ENCODE measurements at regions not wholly inside any gene's neighbourhood (a gene's known extent, or its start where the extent isn't known, plus 50 kb on each side); places are given as distances from the start of the nearest gene placed in this dataset.

GRCh38 chr1:232372431-232372830 is 257.5 kb downstream of the SIPA1L2 start:
- TF ChIP-seq CTCF (IDR thresholded peaks at IDR 0.05; ENCODE audit: extremely low read depth in 1 of 2, insufficient read depth in 1 of 2, low read depth in 1 of 2, low read length in 2 of 2) (no peak), POLR2AphosphoS5 (IDR thresholded peaks at IDR 0.05; ENCODE audit: insufficient read depth, low read depth, low read length) (no peak), GATA2 (IDR thresholded peaks at IDR 0.05; ENCODE audit: insufficient read depth, insufficient read length, low read depth, low read length) (no peak), EZH2 (IDR thresholded peaks at IDR 0.05; ENCODE audit: borderline replicate concordance, low read depth, low read length, severe bottlenecking) (no peak), MYC (IDR thresholded peaks at IDR 0.05; ENCODE audit: low read depth, low read length) (no peak), POLR2A (IDR thresholded peaks at IDR 0.05; ENCODE audit: low read depth, low read length) (no peak), FOS (IDR thresholded peaks at IDR 0.05; ENCODE audit: borderline replicate concordance, insufficient read depth, low read length) (no peak), MAX (IDR thresholded peaks at IDR 0.05; ENCODE audit: insufficient read depth, insufficient read length) (no peak)

Measured in endothelial cell of umbilical vein (primary cell).